Natural killer cell (primary cell): ENCODE measurements at regions not wholly inside any gene's neighbourhood (a gene's known extent, or its start where the extent isn't known, plus 50 kb on each side); places are given as distances from the start of the nearest gene placed in this dataset.
"Not testable (repeated sequence)": the region's sequence is repeated elsewhere in the genome, so short reads cannot be mapped to it uniquely, and the experiment has no call there.

ENCODE experiments used
- ATAC-seq, 3 donors: fragments of 150-1000 bp in 2 of 3; fragments of 200-7000 bp in 1 of 3; cut with Tn5 transposase; 1 replicate in 1 of 3; 2 replicates in 2 of 3; pipeline ENCODE4 v1.10.0; 2021; ENCODE audit warnings: mild to moderate bottlenecking in 2 of 3, moderate library complexity in 2 of 3
- DNase-seq, 2 donors: peaks; one replicate each; pipeline versions ENCODE4 v3.0.0 to v3.0.0-alpha.2; 2013 to 2021; ENCODE audit warnings: mixed read lengths in 1 of 2
- H3K27ac ChIP-seq: one replicate; pipeline ENCODE4 v1.5.1; 2013; ENCODE audit warnings: mild to moderate bottlenecking, low read length
- H3K27me3 ChIP-seq: one replicate; pipeline ENCODE4 v1.6.1; 2013; ENCODE audit warnings: low read length; ENCODE audit not compliant: control insufficient read depth, insufficient read depth
- H3K36me3 ChIP-seq: one replicate; pipeline ENCODE4 v1.6.1; 2013; ENCODE audit warnings: low read length; ENCODE audit not compliant: control insufficient read depth, insufficient read depth
- H3K4me1 ChIP-seq: one replicate; pipeline ENCODE4 v1.6.1; 2013; ENCODE audit warnings: low read length; ENCODE audit not compliant: control insufficient read depth, insufficient read depth
- H3K4me3 ChIP-seq: one replicate; pipeline ENCODE4 v1.5.1; 2013; ENCODE audit warnings: low read length
- H3K9me3 ChIP-seq: one replicate; pipeline ENCODE4 v1.6.1; 2013; ENCODE audit warnings: low read length; ENCODE audit not compliant: control insufficient read depth, insufficient read depth
- H3K27ac Mint-ChIP-seq, 2 donors: one replicate each; pipeline ENCODE4 v1.8.0; 2022; ENCODE audit warnings: mild to moderate bottlenecking in 2 of 2, mixed read lengths in 2 of 2, moderate library complexity in 1 of 2
- H3K27me3 Mint-ChIP-seq, 2 donors: one replicate each; pipeline ENCODE4 v1.8.0; 2022; ENCODE audit warnings: low read depth in 2 of 2, mixed read lengths in 2 of 2
- H3K36me3 Mint-ChIP-seq: one replicate; pipeline ENCODE4 v1.8.0; 2022; ENCODE audit warnings: mixed read lengths
- H3K4me1 Mint-ChIP-seq, 2 donors: one replicate each; pipeline ENCODE4 v1.8.0; 2022; ENCODE audit warnings: mixed read lengths in 2 of 2
- H3K4me3 Mint-ChIP-seq: one replicate; pipeline ENCODE4 v1.8.0; 2022; ENCODE audit warnings: mild to moderate bottlenecking, moderate library complexity, mixed read lengths
- H3K9me3 Mint-ChIP-seq, 2 donors: one replicate each; pipeline ENCODE4 v1.8.0; 2022; ENCODE audit warnings: mixed read lengths in 2 of 2
- CTCF ChIP-seq: fragments of 200-600 bp; IDR thresholded peaks from one replicate; pipeline ENCODE4 v1.8.0; 2022; ENCODE audit warnings: antibody characterized with exemption
- WGBS: methylation state at CpG from one replicate; pipeline ENCODE4 v1.1.7; 2013; ENCODE audit warnings: missing lambda C conversion rate; ENCODE audit not compliant: insufficient coverage; 5-methylcytosine and 5-hydroxymethylcytosine counted together
- intact Hi-C: fragments of 100-400 bp; cut with micrococcal nuclease; formaldehyde crosslinking; loops from one replicate; pipeline ENCODE4 v1.14.2; 2022

- Mint-ChIP-seq H3K4me1 (no peaks in the 10 kb centered on the region), H3K4me3 (no peak overlapping the region), H3K27ac (no peak overlapping the region), H3K36me3 (no peaks in the 10 kb centered on the region), H3K27me3 (no peaks in the 10 kb centered on the region), H3K9me3 (peaks cover 0 to 2% of the 10 kb centered on the region in 2 donors)
- no peaks in the 10 kb centered on the region for H3K27me3 ChIP-seq
- intact Hi-C loops: no loop called here
- DNase-seq: no peak
- WGBS: 73% methylated on average over 17 of the region's 17 CpGs
- no peak for ATAC-seq
- no peak overlapping the region for H3K4me3 ChIP-seq
- H3K9me3 ChIP-seq: no peaks in the 10 kb centered on the region
- TF ChIP-seq CTCF: no peak
- no peaks in the 10 kb centered on the region for H3K4me1 ChIP-seq
- no peak overlapping the region for H3K27ac ChIP-seq
- no peaks in the 10 kb centered on the region for H3K36me3 ChIP-seq
These were observed 107.9 kb upstream of the ZNF469 start for GRCh38 chr16:88274847-88275246.

- H3K4me3 ChIP-seq, H3K27me3 Mint-ChIP-seq, H3K4me1 Mint-ChIP-seq, H3K27ac ChIP-seq, H3K9me3 Mint-ChIP-seq, H3K4me3 Mint-ChIP-seq, H3K36me3 ChIP-seq, H3K9me3 ChIP-seq, H3K4me1 ChIP-seq, H3K27me3 ChIP-seq, DNase-seq, H3K27ac Mint-ChIP-seq, intact Hi-C loops, H3K36me3 Mint-ChIP-seq, ATAC-seq: not testable (repeated sequence)
- WGBS: 85% methylated on average over 15 of the region's 21 CpGs
These were observed 107.2 kb upstream of the ZNF469 start for GRCh38 chr16:88275336-88276122.

DNA sequence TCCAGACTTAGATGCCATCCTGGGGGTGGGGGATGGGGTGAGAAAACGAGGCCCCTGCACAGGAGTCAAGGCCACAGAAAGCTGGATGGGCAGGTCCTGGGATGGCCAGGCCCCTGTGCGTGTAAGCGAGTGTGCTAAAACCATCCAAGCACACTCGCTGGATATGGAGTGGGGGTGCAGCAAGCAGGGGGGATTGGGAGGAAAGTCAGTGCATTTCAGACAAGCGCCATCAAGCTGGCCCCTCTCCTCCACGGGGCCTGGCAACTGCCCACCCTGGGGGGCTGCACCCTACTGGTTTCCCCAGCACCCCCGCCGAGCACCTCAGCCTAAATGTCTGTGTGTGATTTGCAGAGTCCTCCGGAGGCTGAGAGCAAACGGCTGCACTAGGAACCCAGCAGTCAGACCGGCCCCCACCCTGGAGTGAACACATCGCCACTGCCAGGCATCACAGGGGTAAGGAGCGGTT is 106.6 kb upstream of the ZNF469 start:
- H3K36me3 ChIP-seq, H3K4me1 ChIP-seq, intact Hi-C loops, H3K36me3 Mint-ChIP-seq, H3K27me3 Mint-ChIP-seq, ATAC-seq, H3K9me3 ChIP-seq, H3K27ac Mint-ChIP-seq, H3K4me1 Mint-ChIP-seq, H3K4me3 Mint-ChIP-seq, H3K27ac ChIP-seq, H3K9me3 Mint-ChIP-seq, H3K4me3 ChIP-seq, H3K27me3 ChIP-seq, DNase-seq: not testable (repeated sequence)
- WGBS: 82% methylated on average over 13 of the region's 13 CpGs

DNA sequence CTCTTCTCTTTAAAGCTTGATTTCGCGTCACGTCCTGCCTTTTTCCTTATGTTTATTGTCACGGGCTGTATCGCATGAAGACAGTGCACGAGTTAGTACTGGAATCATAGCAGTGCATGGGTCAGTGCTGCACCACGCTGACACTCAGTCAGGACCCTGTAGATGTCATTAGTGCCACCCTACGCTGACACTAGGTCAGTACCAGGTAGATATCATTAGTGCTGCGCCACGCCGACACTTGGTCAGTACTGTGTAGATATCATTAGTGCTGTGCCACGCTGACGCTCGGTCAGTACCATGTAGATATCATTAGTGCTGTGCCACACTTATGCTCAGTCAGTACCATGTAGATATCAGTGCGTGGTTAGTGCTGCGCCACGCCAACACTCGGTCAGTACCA is 106.2 kb upstream of the ZNF469 start:
- Mint-ChIP-seq H3K9me3 (peaks cover 0 to 2% of the 10 kb centered on the region in 2 donors), H3K27me3 (no peaks in the 10 kb centered on the region), H3K4me3 (no peak overlapping the region), H3K36me3 (no peaks in the 10 kb centered on the region), H3K4me1 (no peaks in the 10 kb centered on the region), H3K27ac (no peak overlapping the region)
- ATAC-seq (no peak), DNase-seq (no peak)
- 94% methylated on average over 18 of the region's 18 CpGs for WGBS
- H3K36me3 ChIP-seq: no peaks in the 10 kb centered on the region
- H3K27me3 ChIP-seq: no peaks in the 10 kb centered on the region
- no peak overlapping the region for H3K4me3 ChIP-seq
- no peaks in the 10 kb centered on the region for H3K9me3 ChIP-seq
- TF ChIP-seq CTCF: no peak
- intact Hi-C loops: no loop called here
- no peak overlapping the region for H3K27ac ChIP-seq
- no peaks in the 10 kb centered on the region for H3K4me1 ChIP-seq
